GM21526 (cell line): ENCODE measurements at regions not wholly inside any gene's neighbourhood (a gene's known extent, or its start where the extent isn't known, plus 50 kb on each side); places are given as distances from the start of the nearest gene placed in this dataset.
A peak's percentile ranks its signal among the peaks of the same experiment; 100 is the strongest.
"Not testable (repeated sequence)": the region's sequence is repeated elsewhere in the genome, so short reads cannot be mapped to it uniquely, and the experiment has no call there.

ENCODE experiments used
- ATAC-seq: cut with Tn5 transposase; IDR thresholded peaks from one replicate; pipeline ENCODE4 v1.9.1; 2021; ENCODE audit warnings: moderate library complexity; ENCODE audit not compliant: unreplicated experiment, low FRiP score

DNA sequence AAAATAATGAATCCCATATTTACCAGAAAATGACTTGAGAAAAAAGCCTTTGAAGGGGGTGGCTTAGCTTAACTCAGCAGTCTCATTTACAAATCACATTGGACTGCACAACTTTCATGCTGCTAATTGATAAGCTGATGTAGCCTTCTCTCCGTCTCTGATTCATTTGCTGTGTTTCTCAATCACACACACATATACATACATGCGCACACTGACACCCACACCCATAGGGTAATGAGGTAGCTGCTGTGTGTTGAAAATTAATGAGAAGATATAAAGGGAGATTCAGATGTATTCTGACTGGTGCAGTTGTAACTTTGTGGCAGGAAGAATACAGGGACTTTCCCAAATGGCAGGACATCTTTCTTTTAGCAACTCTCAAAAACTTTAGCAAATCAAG lies 141.9 kb upstream of the GCFC2 start:
- no peak for ATAC-seq

- no peak for ATAC-seq
Observed at GRCh38 chr2:75846683-75847190, 136.0 kb upstream of the GCFC2 start.

DNA sequence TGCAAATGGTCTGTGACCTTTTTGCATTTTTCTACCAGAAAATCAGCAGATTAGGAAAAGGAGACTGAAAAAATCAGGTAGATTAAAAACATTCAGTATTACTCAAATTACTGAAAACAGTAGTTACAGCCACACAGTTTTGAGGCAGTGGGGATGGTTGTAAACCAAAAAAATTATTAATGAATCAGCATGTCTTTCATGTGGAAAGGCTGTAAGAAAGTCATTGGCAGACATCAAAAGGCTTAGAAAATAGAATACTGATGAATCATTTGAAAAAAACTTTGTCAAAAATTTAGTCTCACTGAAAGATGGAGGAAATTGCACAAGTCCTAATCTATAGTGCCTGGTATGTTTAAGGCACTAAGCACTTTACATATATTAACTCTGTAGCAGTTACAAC lies 133.9 kb upstream of the GCFC2 start:
- ATAC-seq: no peak

DNA sequence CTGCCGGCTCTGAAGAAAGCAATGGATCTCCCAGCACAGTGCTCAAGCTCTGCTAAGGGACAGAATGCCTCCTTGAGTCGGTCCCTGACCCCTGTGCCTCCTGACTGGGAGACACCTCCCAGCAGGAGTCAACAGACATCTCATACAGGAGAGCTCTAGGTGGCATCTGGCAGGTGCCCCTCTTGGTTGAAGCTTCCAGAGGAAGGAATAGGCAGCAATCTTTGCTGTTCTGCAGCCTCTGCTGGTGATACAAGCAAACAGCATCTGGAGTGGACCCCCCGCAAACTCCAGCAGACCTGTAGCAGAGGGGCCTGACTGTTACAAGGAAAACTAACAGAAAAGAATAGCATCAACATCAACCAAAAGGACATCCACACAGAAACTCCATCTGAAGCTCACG lies 123.9 kb upstream of the GCFC2 start:
- not testable (repeated sequence) for ATAC-seq

- no peak for ATAC-seq
Observed at GRCh38 chr2:75833386-75833785, 122.7 kb upstream of the GCFC2 start.

DNA sequence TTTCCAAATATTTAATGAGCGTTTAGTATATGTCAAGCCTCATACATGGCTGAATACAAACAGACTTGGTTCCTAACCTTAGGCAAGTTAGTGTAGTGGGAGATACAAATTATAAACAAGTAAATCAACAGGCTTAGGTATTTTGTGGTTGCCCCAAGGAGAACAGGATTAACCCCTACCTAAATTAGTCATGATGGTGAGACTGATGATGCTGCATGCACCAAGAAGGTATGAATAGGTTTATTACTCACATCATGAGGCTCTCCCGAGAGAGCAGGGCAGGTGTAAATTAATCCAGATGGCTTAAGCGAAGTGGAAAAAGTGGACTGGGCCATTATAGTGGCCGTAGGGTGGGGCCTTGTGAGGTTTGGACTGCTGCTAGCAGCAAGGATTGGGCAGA lies 118.1 kb upstream of the GCFC2 start:
- ATAC-seq: no peak

- ATAC-seq: not testable (repeated sequence)
Observed at GRCh38 chr2:75823515-75823914, 112.8 kb upstream of the GCFC2 start.

GRCh38 chr2:75822336-75822735 lies 111.6 kb upstream of the GCFC2 start:
- no peak for ATAC-seq

DNA sequence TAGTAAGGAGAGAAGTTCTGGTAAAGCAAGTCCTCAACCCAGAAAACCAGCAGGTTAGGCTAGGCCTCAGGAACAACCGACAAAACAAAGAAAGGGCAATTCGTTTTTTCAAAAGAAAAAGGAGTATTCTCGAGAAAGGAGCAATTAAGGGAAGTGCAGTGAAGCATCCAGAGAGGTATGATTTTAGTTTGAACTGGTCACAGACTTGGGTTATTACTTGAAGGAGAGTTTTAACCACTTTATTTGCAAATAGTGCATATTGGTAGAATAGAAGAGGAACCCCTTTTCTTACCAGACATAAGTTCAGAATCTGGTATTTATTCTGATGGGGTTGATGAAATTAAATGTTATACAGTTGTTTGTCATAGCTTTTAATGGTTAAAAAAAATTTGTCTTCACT lies 110.0 kb upstream of the GCFC2 start:
- ATAC-seq: peak; percentile 59

DNA sequence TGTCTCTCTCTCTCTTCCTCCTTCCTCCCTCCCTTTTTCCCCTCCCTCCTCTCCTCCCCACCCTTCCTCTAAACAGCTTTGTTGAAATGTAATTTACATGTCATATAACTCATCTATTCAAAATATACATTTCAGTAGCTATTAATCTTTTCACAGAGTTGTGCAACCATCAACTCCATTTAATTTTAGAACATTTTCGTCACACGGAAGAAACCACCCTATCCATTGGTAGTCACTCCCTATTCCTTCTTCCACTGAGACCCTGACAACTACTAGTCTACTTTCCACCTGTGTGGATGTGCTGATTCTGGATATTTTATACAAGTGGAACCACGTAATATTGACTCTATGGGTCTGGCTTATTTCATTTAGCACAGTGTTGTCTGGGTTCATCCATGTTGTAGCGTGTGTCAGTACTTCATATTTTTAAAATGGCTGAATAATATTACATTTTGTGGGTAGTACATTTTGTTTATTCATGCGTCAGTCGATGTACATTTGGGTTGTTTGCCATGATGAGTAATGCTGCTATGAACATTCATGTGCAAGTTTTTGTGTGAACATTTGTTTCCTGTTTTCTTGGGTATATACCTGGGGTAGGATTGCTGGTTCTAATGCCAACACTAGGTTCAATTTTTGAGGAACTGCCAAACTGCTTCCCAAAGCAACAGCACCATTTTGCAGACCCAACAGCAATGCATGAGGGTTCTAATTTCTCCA lies 100.1 kb upstream of the GCFC2 start:
- no peak for ATAC-seq

- no peak for ATAC-seq
Observed at GRCh38 chr2:75808793-75809535, 98.2 kb upstream of the GCFC2 start.

DNA sequence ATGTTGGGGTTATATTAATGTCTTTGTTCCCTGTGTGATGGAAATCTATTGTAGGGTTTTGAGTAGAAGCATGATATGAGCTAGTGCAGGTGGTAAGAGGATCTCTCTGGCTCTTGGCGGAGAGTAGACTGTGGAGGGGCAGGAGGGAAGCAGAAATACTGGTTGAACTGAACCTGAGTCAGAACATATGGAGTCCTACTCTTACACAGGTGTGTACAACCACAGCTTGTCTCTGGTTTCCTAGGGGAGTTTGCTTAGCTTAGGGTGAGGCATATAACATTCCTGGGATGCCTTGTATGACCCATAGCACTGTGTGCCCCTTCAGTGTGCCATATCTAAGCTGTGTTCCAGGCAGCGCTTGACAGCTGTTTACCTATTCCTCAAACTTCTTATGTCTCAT lies 97.3 kb upstream of the GCFC2 start:
- no peak for ATAC-seq

DNA sequence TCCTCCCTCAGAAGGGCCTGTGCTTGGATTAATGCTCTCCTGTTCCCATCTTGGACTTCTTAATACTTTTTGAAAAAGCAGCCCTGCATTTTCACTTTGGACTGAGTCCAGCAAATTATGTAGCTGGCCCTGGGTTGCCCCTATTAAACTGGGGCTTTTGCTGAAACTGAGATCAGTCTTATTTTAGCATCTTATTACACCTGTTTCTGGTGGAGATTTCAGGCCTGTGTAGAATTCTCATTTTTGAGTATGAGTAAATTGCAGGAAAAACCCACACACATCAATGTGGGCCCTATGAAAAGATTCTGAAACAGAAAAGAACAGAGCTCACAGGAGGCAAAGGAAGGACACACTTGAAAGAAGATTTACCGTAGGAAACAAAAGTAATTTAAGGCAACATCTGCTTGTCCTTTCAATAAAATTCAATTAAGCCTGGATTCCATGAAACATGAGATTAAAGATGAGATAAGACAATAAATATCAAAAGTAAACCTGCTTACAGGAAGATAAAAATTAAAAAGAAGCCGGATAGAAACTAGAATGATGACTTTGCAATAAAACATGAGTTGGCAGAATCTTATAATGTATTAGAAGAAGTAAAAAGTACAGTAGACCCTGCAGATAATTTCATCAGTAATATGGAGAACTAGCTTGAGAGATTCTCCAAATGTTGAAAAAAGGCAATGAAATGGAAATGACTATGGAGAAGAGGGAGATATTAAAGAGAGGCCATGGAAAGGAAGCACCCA lies 90.7 kb upstream of the GCFC2 start:
- peak; percentile 46 for ATAC-seq

DNA sequence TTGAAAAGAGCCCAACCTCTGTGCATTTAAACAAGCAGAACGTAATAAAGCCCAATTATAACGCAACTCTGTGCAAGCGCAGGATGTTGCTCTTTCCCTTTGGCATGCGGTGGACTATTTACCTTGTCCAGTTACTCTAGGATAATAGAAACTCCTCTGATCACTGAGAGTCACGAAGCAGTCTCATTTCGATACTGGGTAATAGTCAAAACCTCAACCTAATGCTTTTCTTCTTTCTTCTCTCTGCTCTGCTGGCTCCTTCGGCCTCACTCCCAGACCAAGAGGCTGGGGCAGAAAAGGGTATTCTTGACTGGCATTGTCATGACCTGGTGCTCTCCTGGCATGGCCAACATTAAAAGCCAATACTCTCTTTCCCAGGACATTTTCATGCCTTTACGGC lies 89.7 kb upstream of the GCFC2 start:
- ATAC-seq: peak; percentile 77

DNA sequence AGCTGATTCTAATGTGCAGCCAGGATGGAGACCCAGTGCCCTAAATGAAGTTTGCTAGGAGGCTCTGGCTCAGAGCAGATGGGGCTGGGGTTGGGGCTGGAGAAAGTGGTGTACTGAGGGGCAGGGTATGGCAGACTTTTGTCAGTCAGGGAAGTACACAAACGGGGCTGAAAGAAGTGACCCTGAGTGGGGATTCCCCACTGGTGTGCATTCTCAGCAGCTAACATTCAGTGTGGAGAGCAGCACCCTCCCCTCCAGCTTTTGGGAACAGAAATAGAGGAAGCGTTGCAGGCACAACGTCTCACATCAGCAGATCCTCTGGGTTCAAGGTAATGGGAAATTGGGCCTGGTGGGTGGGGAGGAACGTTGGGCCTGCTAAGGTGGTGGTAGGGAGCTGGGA lies 89.1 kb upstream of the GCFC2 start:
- peak; percentile 47 for ATAC-seq

- ATAC-seq: no peak
Observed at GRCh38 chr2:75798569-75798968, 87.9 kb upstream of the GCFC2 start.

- no peak for ATAC-seq
Observed at GRCh38 chr2:75792996-75793395, 82.3 kb upstream of the GCFC2 start.

DNA sequence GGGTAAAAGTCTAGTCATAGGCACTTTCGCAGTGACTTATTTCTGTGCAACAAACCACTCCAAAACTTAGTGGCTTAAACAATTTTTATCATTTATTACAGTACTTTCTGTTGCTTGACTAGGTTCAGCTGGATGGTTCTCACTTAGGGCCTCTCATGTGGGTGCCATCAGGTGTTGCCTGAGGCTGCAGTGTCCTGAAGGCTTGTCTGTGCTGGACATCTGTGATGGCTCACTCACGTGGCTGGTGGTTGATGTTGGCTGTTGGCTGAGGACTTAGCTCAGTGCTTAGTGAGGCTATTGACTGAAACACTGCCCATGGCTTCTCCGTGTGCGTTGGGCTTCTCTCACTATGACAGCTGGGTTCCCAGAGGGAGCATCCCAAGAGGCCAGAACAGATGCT lies 81.4 kb upstream of the GCFC2 start:
- ATAC-seq: no peak

DNA sequence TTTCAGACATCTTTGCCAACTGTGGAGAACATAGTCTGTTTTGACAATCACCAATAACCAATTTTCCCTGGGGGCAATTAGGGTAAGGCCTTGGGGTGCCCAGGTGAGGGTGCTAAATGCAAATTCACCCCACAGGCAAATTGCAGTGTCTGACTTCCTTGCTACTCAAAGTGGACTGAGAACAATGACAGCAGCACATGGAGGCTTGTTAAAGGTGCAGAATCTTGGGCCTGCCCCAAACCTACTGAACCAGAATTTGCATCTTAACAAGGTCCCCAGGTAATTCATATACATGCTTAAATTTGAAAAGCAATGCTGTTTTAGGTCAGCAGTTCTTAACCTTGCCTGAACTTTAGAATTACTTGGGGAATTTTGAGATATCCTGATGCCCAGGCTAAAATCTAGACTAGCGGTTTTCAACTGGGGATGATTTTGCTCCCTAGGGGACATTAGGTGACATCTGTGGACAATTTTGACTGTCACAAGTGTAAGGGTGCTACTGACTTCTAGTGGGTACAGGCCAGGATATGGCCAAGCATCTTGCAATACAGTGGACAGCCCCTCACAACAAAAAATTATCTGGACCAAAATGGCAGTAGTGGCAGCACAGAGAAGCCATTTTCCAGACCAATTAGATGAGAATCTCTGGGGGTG lies 80.2 kb upstream of the GCFC2 start:
- ATAC-seq: no peak

DNA sequence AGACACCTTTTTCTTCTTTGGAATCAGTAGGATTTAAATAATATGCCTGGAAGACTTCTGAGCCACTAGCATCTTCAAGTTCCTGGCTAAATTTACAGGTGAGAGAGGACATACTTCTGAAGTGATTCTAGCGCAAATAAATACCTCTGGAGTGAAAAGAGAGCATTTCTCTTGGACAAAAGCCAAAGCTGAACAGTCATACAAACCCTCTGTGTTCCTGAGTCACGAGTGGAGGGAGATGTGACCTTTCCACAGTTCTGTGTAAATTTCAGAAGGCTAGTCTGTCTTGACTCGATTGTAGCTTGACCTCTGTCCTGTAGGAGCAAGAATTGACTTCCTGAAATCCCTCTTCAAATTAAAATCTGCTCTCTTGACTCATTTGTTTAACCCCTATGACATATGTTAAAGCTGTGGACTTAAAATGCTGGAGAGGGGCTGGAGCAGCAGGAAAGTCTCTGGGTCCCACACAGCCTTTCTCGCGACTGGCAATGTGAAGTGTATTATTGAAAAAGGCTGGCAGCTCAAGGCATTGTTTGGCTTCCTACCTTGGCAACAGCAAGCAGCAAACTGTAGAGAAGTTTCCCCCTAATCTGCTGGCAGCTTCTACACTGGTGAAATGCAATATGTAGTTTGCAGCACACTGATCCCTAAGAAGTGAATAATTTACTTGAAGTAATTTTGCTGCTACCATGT lies 79.6 kb upstream of the GCFC2 start:
- no peak for ATAC-seq
